Progenitor cell of endocrine pancreas (in vitro differentiated cells): ENCODE measurements at regions not wholly inside any gene's neighbourhood (a gene's known extent, or its start where the extent isn't known, plus 50 kb on each side); places are given as distances from the start of the nearest gene placed in this dataset.
"Not testable (repeated sequence)": the region's sequence is repeated elsewhere in the genome, so short reads cannot be mapped to it uniquely, and the experiment has no call there.

Experiments
- DNase-seq: peaks from one replicate; pipeline ENCODE4 v3.0.0; 2021; ENCODE audit warnings: low spot score; ENCODE audit not compliant: unreplicated experiment
- H3K27ac Mint-ChIP-seq: 2 replicates; pipeline ENCODE4 v1.8.0; 2021; ENCODE audit warnings: mild to moderate bottlenecking, moderate library complexity, mixed read lengths
- H3K27me3 Mint-ChIP-seq: 2 replicates; pipeline ENCODE4 v1.8.0; 2021; ENCODE audit warnings: mixed read lengths
- H3K36me3 Mint-ChIP-seq: 2 replicates; pipeline ENCODE4 v1.8.0; 2022; ENCODE audit warnings: mixed read lengths; ENCODE audit not compliant: insufficient read depth
- H3K4me1 Mint-ChIP-seq: 2 replicates; pipeline ENCODE4 v1.8.0; 2021; ENCODE audit warnings: low read depth, mixed read lengths
- H3K4me3 Mint-ChIP-seq: 2 replicates; pipeline ENCODE4 v1.8.0; 2021; ENCODE audit warnings: low read depth, mild to moderate bottlenecking, moderate library complexity, mixed read lengths
- H3K9me3 Mint-ChIP-seq: 2 replicates; pipeline ENCODE4 v1.8.0; 2021; ENCODE audit warnings: low read depth, mixed read lengths
- TF ChIP-seq, protein P1 (sequence below): fragments of 200-600 bp; sonication (generic); IDR thresholded peaks from one replicate; pipeline ENCODE4 v1.5.0; 2021; ENCODE audit warnings: antibody characterized with exemption, mild to moderate bottlenecking; ENCODE audit not compliant: unreplicated experiment

DNA sequence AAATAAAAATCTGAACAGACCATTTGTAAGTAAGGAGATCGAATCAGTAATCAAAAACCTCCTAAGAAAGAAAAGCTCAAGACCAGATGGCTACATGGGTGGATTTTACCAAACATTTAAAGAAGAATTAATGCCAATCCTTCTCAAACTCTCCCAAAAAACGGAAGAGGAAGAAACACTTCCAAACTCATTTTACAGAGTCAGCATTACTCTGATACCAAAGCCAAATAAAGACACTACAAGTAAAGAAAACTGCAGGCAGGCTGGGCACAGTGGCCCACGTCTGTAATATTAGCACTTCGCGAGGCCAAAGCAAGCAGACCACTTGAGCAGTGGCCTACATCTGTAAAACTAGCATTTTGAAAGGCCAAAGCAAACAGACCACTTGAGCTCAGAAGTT lies 159.8 kb downstream of the DPY19L2 start:
- no peak for DNase-seq
- TF ChIP-seq, protein P1, sequence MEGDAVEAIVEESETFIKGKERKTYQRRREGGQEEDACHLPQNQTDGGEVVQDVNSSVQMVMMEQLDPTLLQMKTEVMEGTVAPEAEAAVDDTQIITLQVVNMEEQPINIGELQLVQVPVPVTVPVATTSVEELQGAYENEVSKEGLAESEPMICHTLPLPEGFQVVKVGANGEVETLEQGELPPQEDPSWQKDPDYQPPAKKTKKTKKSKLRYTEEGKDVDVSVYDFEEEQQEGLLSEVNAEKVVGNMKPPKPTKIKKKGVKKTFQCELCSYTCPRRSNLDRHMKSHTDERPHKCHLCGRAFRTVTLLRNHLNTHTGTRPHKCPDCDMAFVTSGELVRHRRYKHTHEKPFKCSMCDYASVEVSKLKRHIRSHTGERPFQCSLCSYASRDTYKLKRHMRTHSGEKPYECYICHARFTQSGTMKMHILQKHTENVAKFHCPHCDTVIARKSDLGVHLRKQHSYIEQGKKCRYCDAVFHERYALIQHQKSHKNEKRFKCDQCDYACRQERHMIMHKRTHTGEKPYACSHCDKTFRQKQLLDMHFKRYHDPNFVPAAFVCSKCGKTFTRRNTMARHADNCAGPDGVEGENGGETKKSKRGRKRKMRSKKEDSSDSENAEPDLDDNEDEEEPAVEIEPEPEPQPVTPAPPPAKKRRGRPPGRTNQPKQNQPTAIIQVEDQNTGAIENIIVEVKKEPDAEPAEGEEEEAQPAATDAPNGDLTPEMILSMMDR = no peak
- Mint-ChIP-seq H3K27me3 (peaks cover 12% of the 10 kb centered on the region), H3K36me3 (no peaks in the 10 kb centered on the region), H3K27ac (no peak overlapping the region), H3K4me3 (no peak overlapping the region), H3K9me3 (peaks cover 19% of the 10 kb centered on the region), H3K4me1 (no peaks in the 10 kb centered on the region)

DNA sequence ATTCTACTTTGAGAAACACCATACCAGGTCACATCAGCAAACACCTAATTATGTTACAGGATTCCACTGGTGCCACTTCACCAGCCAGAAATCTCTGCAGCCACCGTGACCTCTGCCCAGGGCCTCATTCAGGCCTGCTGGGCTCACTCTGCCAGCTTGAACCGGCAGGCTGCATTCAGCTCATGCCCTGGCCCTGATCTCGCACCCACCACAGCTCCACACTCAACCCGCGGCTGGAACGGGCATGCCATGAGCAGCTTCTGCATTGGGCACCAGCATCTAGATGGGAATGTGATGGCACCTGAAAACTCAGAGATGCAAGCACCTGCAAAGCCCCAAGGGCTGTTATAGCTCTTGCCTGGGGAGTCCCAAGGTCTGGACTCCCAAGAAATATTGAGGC lies 168.7 kb downstream of the DPY19L2 start:
- Mint-ChIP-seq H3K36me3 (peaks cover 1% of the 10 kb centered on the region), H3K27ac (no peak overlapping the region), H3K9me3 (peaks cover 5% of the 10 kb centered on the region), H3K4me3 (no peak overlapping the region), H3K27me3 (peaks cover 67% of the 10 kb centered on the region), H3K4me1 (peaks cover 10% of the 10 kb centered on the region)
- no peak for DNase-seq
- TF ChIP-seq, protein P1 = no peak

DNA sequence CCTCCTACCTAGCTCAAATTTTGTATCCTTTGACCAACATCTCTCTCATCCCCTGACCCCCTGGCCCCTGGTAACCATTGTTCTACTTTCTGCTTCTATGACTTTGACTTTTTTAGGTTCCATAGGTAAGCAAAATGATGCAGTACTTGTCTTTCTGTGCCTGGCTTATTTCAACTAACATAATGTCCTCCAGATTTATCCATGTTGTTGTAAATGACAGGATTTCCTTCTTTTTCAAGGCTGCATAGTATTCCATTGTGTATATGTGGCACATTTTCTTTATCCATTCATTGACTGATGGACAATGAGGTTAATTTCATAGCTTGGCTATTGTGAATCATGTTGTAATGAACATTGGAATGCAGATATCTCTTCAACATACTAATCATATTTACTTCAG lies 170.1 kb downstream of the DPY19L2 start:
- peaks cover 1% of the 10 kb centered on the region for H3K36me3 Mint-ChIP-seq
- TF ChIP-seq, protein P1 = no peak
- H3K9me3 Mint-ChIP-seq = peaks cover 5% of the 10 kb centered on the region
- peaks cover 12% of the 10 kb centered on the region for H3K4me1 Mint-ChIP-seq
- H3K27me3 Mint-ChIP-seq = peaks cover 68% of the 10 kb centered on the region
- no peak overlapping the region for H3K27ac Mint-ChIP-seq
- H3K4me3 Mint-ChIP-seq = no peak overlapping the region
- DNase-seq = no peak

DNA sequence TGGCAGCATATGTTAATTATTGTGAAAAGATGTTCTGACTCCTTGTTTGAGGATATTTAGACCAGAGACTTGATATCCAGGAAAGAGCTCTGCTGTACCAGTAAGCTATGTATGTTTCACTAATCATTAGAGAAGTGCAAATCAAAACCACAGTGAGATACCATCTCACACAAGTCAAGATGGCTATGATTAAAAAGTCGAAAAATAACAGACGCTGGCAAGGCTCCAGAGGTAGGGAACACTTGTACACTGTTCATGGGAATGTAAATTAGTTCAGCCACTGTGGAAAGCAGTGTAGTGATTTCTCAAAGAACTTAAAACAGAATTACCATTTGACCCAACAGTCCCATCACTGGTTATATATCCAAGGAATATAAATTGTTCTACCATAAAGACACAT lies 171.6 kb downstream of the DPY19L2 start:
- Mint-ChIP-seq H3K9me3 (peaks cover 12% of the 10 kb centered on the region), H3K4me3 (no peak overlapping the region), H3K4me1 (peaks cover 14% of the 10 kb centered on the region), H3K27me3 (peaks cover 73% of the 10 kb centered on the region), H3K36me3 (peaks cover 4% of the 10 kb centered on the region), H3K27ac (no peak overlapping the region)
- no peak for DNase-seq
- TF ChIP-seq, protein P1 = no peak

DNA sequence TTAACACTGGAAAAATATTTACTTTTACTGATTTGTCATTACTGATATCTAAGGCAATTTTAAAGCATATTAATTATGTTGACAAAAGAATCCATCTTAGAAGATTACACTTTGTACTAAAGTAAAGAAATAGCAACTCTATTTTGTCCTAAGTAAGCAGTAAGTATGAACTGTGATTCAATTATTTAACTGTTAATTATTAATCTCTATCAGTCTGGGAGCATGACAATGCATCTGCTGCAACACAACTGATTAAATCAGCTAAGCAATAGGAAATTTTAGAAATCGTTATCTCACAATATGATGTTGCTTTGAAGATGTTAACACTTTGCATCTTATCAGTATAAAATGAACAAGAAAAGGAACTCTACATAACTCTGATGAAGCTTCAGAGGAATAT lies 172.3 kb downstream of the DPY19L2 start:
- TF ChIP-seq, protein P1 = no peak
- peaks cover 14% of the 10 kb centered on the region for H3K4me1 Mint-ChIP-seq
- no peak overlapping the region for H3K4me3 Mint-ChIP-seq

DNA sequence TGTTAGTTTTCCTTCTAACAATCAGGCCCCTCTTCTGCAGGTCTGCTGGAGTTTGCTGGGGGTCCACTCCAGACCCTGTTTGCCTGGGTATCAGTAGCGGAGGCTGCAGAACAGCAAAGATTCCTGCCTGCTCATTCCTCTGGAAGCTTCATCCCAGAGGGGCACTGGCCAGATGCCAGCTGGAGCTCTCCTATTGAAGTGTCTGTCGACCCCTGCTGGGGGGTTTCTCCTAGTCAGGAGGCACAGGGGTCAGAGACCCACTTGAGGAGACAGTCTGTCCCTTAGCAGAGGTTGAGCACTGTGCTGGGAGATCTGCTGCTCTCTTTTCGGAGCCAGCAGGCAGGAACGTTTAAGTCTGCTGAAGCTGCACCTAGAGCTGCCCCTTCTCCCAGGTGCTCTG lies 174.9 kb downstream of the DPY19L2 start:
- H3K27ac Mint-ChIP-seq = not testable (repeated sequence)
- Mint-ChIP-seq H3K4me1 (peaks cover 14% of the 10 kb centered on the region), H3K27me3 (peaks cover 56% of the 10 kb centered on the region)

More for the DNA sequence above, 172.3 kb downstream of the DPY19L2 start:
- no peak for DNase-seq
- Mint-ChIP-seq H3K27ac (no peak overlapping the region), H3K9me3 (peaks cover 17% of the 10 kb centered on the region), H3K36me3 (peaks cover 4% of the 10 kb centered on the region), H3K27me3 (peaks cover 77% of the 10 kb centered on the region)

More for the DNA sequence above, 174.9 kb downstream of the DPY19L2 start:
- not testable (repeated sequence) for DNase-seq, H3K4me3 Mint-ChIP-seq, H3K36me3 Mint-ChIP-seq
- H3K9me3 Mint-ChIP-seq = peaks cover 22% of the 10 kb centered on the region
